GM12878 (cell line): ENCODE measurements at regions not wholly inside any gene's neighbourhood (a gene's known extent, or its start where the extent isn't known, plus 50 kb on each side); places are given as distances from the start of the nearest gene placed in this dataset.

Experiments
- ATAC-seq: fragments of 200-7000 bp; cut with Tn5 transposase; 3 replicates; pipeline ENCODE4 v1.9.1; 2020; ENCODE audit warnings: mild to moderate bottlenecking, moderate library complexity
- BruUV-seq: library from RNA; stranded (reverse); fragments of 400-500 nt; replicated peaks from 2 replicates; lab custom pipeline; 2021; lab: Mats Ljungman, UMichigan
- CTCF ChIA-PET: fragments of 300-600 bp; sonication (Branson Sonifier 250); formaldehyde crosslinking; extraction: SDS; loops from one replicate; lab custom pipeline; 2021; ENCODE audit warnings: inconsistent platforms; lab: Yijun Ruan, JAX
- POLR2A ChIA-PET: fragments of 350-600 bp; formaldehyde crosslinking; extraction: SDS; loops from one replicate; lab custom pipeline; 2021; ENCODE audit warnings: inconsistent platforms; lab: Charles Lee
- RAD21 ChIA-PET: fragments of 300-600 bp; sonication (Branson Sonifier 250); formaldehyde crosslinking; loops from one replicate; lab custom pipeline; 2023; ENCODE audit warnings: antibody characterized with exemption; ENCODE audit not compliant: unreplicated experiment; lab: Charles Lee
- SMC1A ChIA-PET: fragments of 300-600 bp; sonication (Branson Sonifier 250); formaldehyde crosslinking; loops from one replicate; lab custom pipeline; 2023; ENCODE audit not compliant: unreplicated experiment, uncharacterized antibody; lab: Charles Lee
- DNase-seq: peaks from one replicate; pipeline ENCODE4 v3.0.0-alpha.2; 2011; ENCODE audit warnings: low read depth, low spot score
- FAIRE-seq: peaks from 3 replicates; lab custom pipeline; 2011; peaks lifted over from hg19 to GRCh38; lab: Jason Lieb, UNC
- H2AFZ ChIP-seq: 2 replicates; pipeline ENCODE4 v1.6.0; 2011; ENCODE audit warnings: low read depth, low read length, control low read depth; ENCODE audit not compliant: control insufficient read depth
- H3K27ac ChIP-seq: 2 replicates; pipeline ENCODE4 v1.5.1; 2011; ENCODE audit warnings: control low read depth; ENCODE audit not compliant: control insufficient read depth, insufficient read depth
- H3K27me3 ChIP-seq, 2 experiments: replicated peaks in 1 of 2; 2 replicates each; pipeline versions ENCODE4 v1.6.0 to v1.6.1; 2011; ENCODE audit warnings: low read length in 1 of 2; ENCODE audit not compliant: control insufficient read depth in 2 of 2, insufficient read depth in 2 of 2
- H3K36me3 ChIP-seq, 2 experiments: 2 replicates each; pipeline ENCODE4 v1.5.1; 2011; ENCODE audit warnings: low read length in 1 of 2; ENCODE audit not compliant: control insufficient read depth in 2 of 2, insufficient read depth in 2 of 2
- H3K4me1 ChIP-seq: 2 replicates; pipeline ENCODE4 v1.6.1; 2011; ENCODE audit warnings: mild to moderate bottlenecking, low read length, moderate library complexity, mixed read lengths; ENCODE audit not compliant: control insufficient read depth, insufficient read depth
- H3K4me2 ChIP-seq: 2 replicates; pipeline ENCODE4 v1.6.0; 2011; ENCODE audit warnings: control low read depth; ENCODE audit not compliant: control insufficient read depth, insufficient read depth
- H3K4me3 ChIP-seq: fragments of 200-600 bp; sonication (generic); 2 replicates; pipeline ENCODE4 v1.5.1; 2016
- H3K79me2 ChIP-seq: 2 replicates; pipeline ENCODE4 v1.6.0; 2011; ENCODE audit warnings: low read length; ENCODE audit not compliant: control insufficient read depth, insufficient read depth
- H3K9ac ChIP-seq: 2 replicates; pipeline ENCODE4 v1.8.0; 2011; ENCODE audit warnings: low read length, control low read depth, mixed read lengths; ENCODE audit not compliant: control insufficient read depth, insufficient read depth
- H3K9me3 ChIP-seq: replicated peaks from 3 replicates; pipeline ENCODE4 v1.5.1; 2011; ENCODE audit warnings: mild to moderate bottlenecking, low read length; ENCODE audit not compliant: control insufficient read depth, insufficient read depth
- H4K20me1 ChIP-seq: 2 replicates; pipeline ENCODE4 v1.6.0; 2011; ENCODE audit not compliant: control insufficient read depth, insufficient read depth
- BCL3 ChIP-seq: IDR thresholded peaks from 2 replicates; pipeline ENCODE4 v1.6.1; 2011; ENCODE audit warnings: borderline replicate concordance, low read depth, mild to moderate bottlenecking, moderate library complexity, low read length; ENCODE audit not compliant: insufficient read depth, poor library complexity, severe bottlenecking
- BHLHE40 ChIP-seq, 2 experiments: fragments of 450-650 bp in 1 of 2; IDR thresholded peaks; 2 replicates each; pipeline ENCODE4 v1.6.1; 2011 to 2017; ENCODE audit warnings: low read depth in 2 of 2, borderline replicate concordance in 1 of 2, improper control_type of control experiment in 1 of 2, low read length in 1 of 2, mild to moderate bottlenecking in 1 of 2
- CTCF ChIP-seq, 3 experiments: IDR thresholded peaks in 2 of 3; conservative IDR thresholded peaks in 1 of 3; 2 replicates each; pipeline ENCODE4 v1.5.1; 2011; ENCODE audit warnings: low read depth in 3 of 3, low read length in 3 of 3, mild to moderate bottlenecking in 3 of 3, control low read depth in 2 of 3, moderate library complexity in 2 of 3, inconsistent platforms in 1 of 3, mixed read lengths in 1 of 3; ENCODE audit not compliant: control insufficient read depth in 2 of 3, insufficient read depth in 1 of 3; ENCODE audit errors: extremely low read depth in 1 of 3
- EGR1 ChIP-seq, 2 experiments: IDR thresholded peaks; 1 replicate in 1 of 2; 2 replicates in 1 of 2; pipeline ENCODE4 v1.6.1; 2011 to 2012; ENCODE audit warnings: low read depth in 2 of 2, low read length in 2 of 2, borderline replicate concordance in 1 of 2, mild to moderate bottlenecking in 1 of 2, moderate library complexity in 1 of 2
- RAD21 ChIP-seq: IDR thresholded peaks from 2 replicates; pipeline ENCODE4 v1.6.1; 2011; ENCODE audit warnings: mild to moderate bottlenecking, low read depth, low read length, moderate library complexity; ENCODE audit not compliant: insufficient read depth
- SMC3 ChIP-seq: IDR thresholded peaks from 2 replicates; pipeline ENCODE4 v1.6.1; 2011; ENCODE audit warnings: low read length, improper control_type of control experiment, borderline replicate concordance
- SPI1 ChIP-seq: IDR thresholded peaks from 2 replicates; pipeline ENCODE4 v1.6.1; 2011; ENCODE audit warnings: low read depth, mild to moderate bottlenecking, low read length, moderate library complexity, borderline replicate concordance; ENCODE audit not compliant: insufficient read depth
- YY1 ChIP-seq: IDR thresholded peaks from 2 replicates; pipeline ENCODE4 v1.6.1; 2011; ENCODE audit warnings: low read depth, mild to moderate bottlenecking, low read length
- WGBS: methylation state at CpG from one replicate; pipeline ENCODE4 v1.1.6; 2016; ENCODE audit warnings: low lambda C conversion rate; ENCODE audit not compliant: insufficient replicate concordance, insufficient coverage; ENCODE audit errors: missing lambda C conversion rate; 5-methylcytosine and 5-hydroxymethylcytosine counted together
- in situ Hi-C: fragments of 300-500 bp; cut with MboI; formaldehyde crosslinking; loops from 9 replicates; pipeline ENCODE4 v1.14.3; 2018; ENCODE audit warnings: mixed read lengths
- intact Hi-C: fragments of 100-400 bp; cut with micrococcal nuclease; formaldehyde crosslinking; loops from one replicate; pipeline ENCODE4 v1.14.2; 2022; ENCODE audit not compliant: unreplicated experiment

- Histone ChIP-seq H3K27ac (no peak overlapping the region), H3K9ac (no peak overlapping the region), H3K27me3 (no peaks in the 10 kb centered on the region; a peak in 2 of 4 replicates), H3K4me2 (no peak overlapping the region), H4K20me1 (no peaks in the 10 kb centered on the region), H2AFZ (no peak overlapping the region), H3K79me2 (no peaks in the 10 kb centered on the region), H3K9me3 (no peaks in the 10 kb centered on the region), H3K4me1 (no peaks in the 10 kb centered on the region), H3K4me3 (no peak overlapping the region), H3K36me3 (no peaks in the 10 kb centered on the region)
- BruUV-seq = no TSS peak
- in situ Hi-C loops = loop anchor here (5.0 kb wide), 2 partner anchors 118 to 413 kb away; no protein-coding TSS in a partner anchor
- ChIA-PET RAD21 (interaction anchor here (0.9 to 2.0 kb wide), 5 partner anchors 122 to 414 kb away, joined by 3 to 28 read pairs (median 5); no protein-coding TSS in a partner anchor), POLR2A (no interaction called here), SMC1A (interaction anchor here (0.9 to 3.8 kb wide), 8 partner anchors 9 to 416 kb away, joined by 3 to 29 read pairs (median 4); no protein-coding TSS in a partner anchor), CTCF (interaction anchor here (0.6 to 4.8 kb wide), 11 partner anchors 10 to 500 kb away, joined by 3 to 108 read pairs (median 4); no protein-coding TSS in a partner anchor)
- TF ChIP-seq BCL3 (no peak), SMC3 (peak; percentile 91), CTCF (IDR thresholded peaks at IDR 0.05 in 2 of 3, conservative IDR thresholded peaks at IDR 0.05 in 1 of 3; ENCODE audit: control insufficient read depth in 2 of 3, extremely low read depth in 1 of 3, insufficient read depth in 1 of 3, low read depth in 3 of 3, low read length in 3 of 3) (peak; percentile 94 to 99 (median 97); a peak in 5 of 6 replicates), SPI1 (peak; percentile 47; the same call in 1 of the 2 replicates), EGR1 (IDR thresholded peaks at IDR 0.05; ENCODE audit: borderline replicate concordance in 1 of 2, low read depth in 2 of 2, low read length in 2 of 2) (no peak), YY1 (0 out of 2 replicates have a peak, but pooled peaks have one; percentile 36), BHLHE40 (IDR thresholded peaks at IDR 0.05; ENCODE audit: borderline replicate concordance in 1 of 2, low read depth in 2 of 2, low read length in 1 of 2) (0 out of 4 replicates have a peak, but pooled peaks of 1 of the 2 experiments have one; percentile 23), RAD21 (peak; percentile 77)
- FAIRE-seq (peak; percentile 90), DNase-seq (no peak), ATAC-seq (peak; percentile 92)
- intact Hi-C loops = loop anchor here (1.0 kb wide), 2 partner anchors 121 to 410 kb away; no protein-coding TSS in a partner anchor
- 13% methylated on average over 9 of the region's 9 CpGs for WGBS
Measured at GRCh38 chr6:165850434-165851019, 187.5 kb upstream of the PDE10A start.
